ENCODE measurements at regions not wholly inside any gene's neighbourhood (a gene's known extent, or its start where the extent isn't known, plus 50 kb on each side); places are given as distances from the start of the nearest gene placed in this dataset.

GRCh38 chr7:110007320-110008063 lies 1083.4 kb upstream of the LRRN3 start:
- no peak for FAIRE-seq
- TF ChIP-seq, protein P1, sequence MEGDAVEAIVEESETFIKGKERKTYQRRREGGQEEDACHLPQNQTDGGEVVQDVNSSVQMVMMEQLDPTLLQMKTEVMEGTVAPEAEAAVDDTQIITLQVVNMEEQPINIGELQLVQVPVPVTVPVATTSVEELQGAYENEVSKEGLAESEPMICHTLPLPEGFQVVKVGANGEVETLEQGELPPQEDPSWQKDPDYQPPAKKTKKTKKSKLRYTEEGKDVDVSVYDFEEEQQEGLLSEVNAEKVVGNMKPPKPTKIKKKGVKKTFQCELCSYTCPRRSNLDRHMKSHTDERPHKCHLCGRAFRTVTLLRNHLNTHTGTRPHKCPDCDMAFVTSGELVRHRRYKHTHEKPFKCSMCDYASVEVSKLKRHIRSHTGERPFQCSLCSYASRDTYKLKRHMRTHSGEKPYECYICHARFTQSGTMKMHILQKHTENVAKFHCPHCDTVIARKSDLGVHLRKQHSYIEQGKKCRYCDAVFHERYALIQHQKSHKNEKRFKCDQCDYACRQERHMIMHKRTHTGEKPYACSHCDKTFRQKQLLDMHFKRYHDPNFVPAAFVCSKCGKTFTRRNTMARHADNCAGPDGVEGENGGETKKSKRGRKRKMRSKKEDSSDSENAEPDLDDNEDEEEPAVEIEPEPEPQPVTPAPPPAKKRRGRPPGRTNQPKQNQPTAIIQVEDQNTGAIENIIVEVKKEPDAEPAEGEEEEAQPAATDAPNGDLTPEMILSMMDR (IDR thresholded peaks at IDR 0.05; ENCODE audit: borderline replicate concordance, extremely low read depth, insufficient read depth): no peak
- intact Hi-C loops (cut with DNase I): no loop called here

GRCh38 chr7:110010359-110010758 lies 1080.6 kb upstream of the LRRN3 start:
- FAIRE-seq: no peak
- DNase-seq: no peak
- Histone ChIP-seq H3K4me3 (ENCODE audit: low read length in 3 of 3) (no peak overlapping the region), H3K9ac (ENCODE audit: low read length in 3 of 3) (no peak overlapping the region), H3K4me1 (ENCODE audit: control insufficient read depth in 2 of 3, insufficient read depth in 2 of 3, low read depth in 1 of 3, low read length in 3 of 3) (no peaks in the 10 kb centered on the region), H3K27me3 (ENCODE audit: control insufficient read depth, insufficient read depth, low read length) (no peaks in the 10 kb centered on the region), H3K9me3 (ENCODE audit: control insufficient read depth in 2 of 3, insufficient read depth in 1 of 3, low read length in 3 of 3) (no peaks in the 10 kb centered on the region), H3K36me3 (ENCODE audit: control insufficient read depth in 2 of 3, insufficient read depth in 3 of 3, low read length in 3 of 3) (no peaks in the 10 kb centered on the region), H3K27ac (ENCODE audit: low read depth in 2 of 2, low read length in 2 of 2) (no peak overlapping the region)
- TF ChIP-seq, protein P1 (IDR thresholded peaks at IDR 0.05; ENCODE audit: borderline replicate concordance, extremely low read depth, insufficient read depth): no peak
- intact Hi-C loops (cut with DNase I): no loop called here

More at GRCh38 chr7:110007320-110008063, 1083.4 kb upstream of the LRRN3 start:
- Histone ChIP-seq H3K4me1 (ENCODE audit: control insufficient read depth in 2 of 3, insufficient read depth in 2 of 3, low read depth in 1 of 3, low read length in 3 of 3) (no peaks in the 10 kb centered on the region), H3K27me3 (ENCODE audit: control insufficient read depth, insufficient read depth, low read length) (no peaks in the 10 kb centered on the region), H3K9me3 (ENCODE audit: control insufficient read depth in 2 of 3, insufficient read depth in 1 of 3, low read length in 3 of 3) (no peaks in the 10 kb centered on the region), H3K4me3 (ENCODE audit: low read length in 3 of 3) (no peak overlapping the region), H3K36me3 (ENCODE audit: control insufficient read depth in 2 of 3, insufficient read depth in 3 of 3, low read length in 3 of 3) (no peaks in the 10 kb centered on the region), H3K9ac (ENCODE audit: low read length in 3 of 3) (no peak overlapping the region), H3K27ac (ENCODE audit: low read depth in 2 of 2, low read length in 2 of 2) (no peak overlapping the region)
- DNase-seq: peak in 1 of 5 donors; percentile 14

- Histone ChIP-seq H3K36me3 (ENCODE audit: control insufficient read depth in 2 of 3, insufficient read depth in 3 of 3, low read length in 3 of 3) (no peaks in the 10 kb centered on the region), H3K4me1 (ENCODE audit: control insufficient read depth in 2 of 3, insufficient read depth in 2 of 3, low read depth in 1 of 3, low read length in 3 of 3) (no peaks in the 10 kb centered on the region), H3K27ac (ENCODE audit: low read depth in 2 of 2, low read length in 2 of 2) (no peak overlapping the region), H3K9me3 (ENCODE audit: control insufficient read depth in 2 of 3, insufficient read depth in 1 of 3, low read length in 3 of 3) (no peaks in the 10 kb centered on the region), H3K27me3 (ENCODE audit: control insufficient read depth, insufficient read depth, low read length) (no peaks in the 10 kb centered on the region), H3K4me3 (ENCODE audit: low read length in 3 of 3) (no peak overlapping the region), H3K9ac (ENCODE audit: low read length in 3 of 3) (no peak overlapping the region)
- intact Hi-C loops (cut with DNase I): no loop called here
- TF ChIP-seq, protein P1 (IDR thresholded peaks at IDR 0.05; ENCODE audit: borderline replicate concordance, extremely low read depth, insufficient read depth): no peak
- DNase-seq: no peak
- FAIRE-seq: no peak
Measured at GRCh38 chr7:110017405-110017804, 1073.5 kb upstream of the LRRN3 start.
